ENCODE measurements at regions not wholly inside any gene's neighbourhood (a gene's known extent, or its start where the extent isn't known, plus 50 kb on each side); places are given as distances from the start of the nearest gene placed in this dataset.

- TF ChIP-seq EZH2 (IDR thresholded peaks at IDR 0.05; ENCODE audit: insufficient read depth, low read length), result no peak
- no peak for TF ChIP-seq CTCF (IDR thresholded peaks at IDR 0.05; ENCODE audit: insufficient read depth, low read depth, low read length)
Measured at GRCh38 chr18:38035193-38035592, 469.6 kb upstream of the CELF4 start.
